ENCODE measurements at regions not wholly inside any gene's neighbourhood (a gene's known extent, or its start where the extent isn't known, plus 50 kb on each side); places are given as distances from the start of the nearest gene placed in this dataset.

- TF ChIP-seq ZNF274 (IDR thresholded peaks at IDR 0.05; ENCODE audit: low read depth, low read length) = no peak
- no peak overlapping the region for H3K4me3 ChIP-seq (ENCODE audit: low read length)
These were observed 107.2 kb downstream of the DUSP6 start for GRCh38 chr12:89245090-89245489.

GRCh38 chr12:89244536-89244935 is 107.8 kb downstream of the DUSP6 start:
- H3K4me3 ChIP-seq (ENCODE audit: low read length) = no peak overlapping the region
- no peak for TF ChIP-seq ZNF274 (IDR thresholded peaks at IDR 0.05; ENCODE audit: low read depth, low read length)

- H3K4me3 ChIP-seq (ENCODE audit: low read length) = no peak overlapping the region
- no peak for TF ChIP-seq ZNF274 (IDR thresholded peaks at IDR 0.05; ENCODE audit: low read depth, low read length)
These were observed 108.5 kb downstream of the DUSP6 start for GRCh38 chr12:89243771-89244170.

- no peak overlapping the region for H3K4me3 ChIP-seq (ENCODE audit: low read length)
- no peak for TF ChIP-seq ZNF274 (IDR thresholded peaks at IDR 0.05; ENCODE audit: low read depth, low read length)
These were observed 112.8 kb downstream of the DUSP6 start for GRCh38 chr12:89239534-89239933.

GRCh38 chr12:89238593-89238992 is 113.7 kb downstream of the DUSP6 start:
- H3K4me3 ChIP-seq (ENCODE audit: low read length) = no peak overlapping the region
- no peak for TF ChIP-seq ZNF274 (IDR thresholded peaks at IDR 0.05; ENCODE audit: low read depth, low read length)

- no peak for TF ChIP-seq ZNF274 (IDR thresholded peaks at IDR 0.05; ENCODE audit: low read depth, low read length)
These were observed 114.5 kb downstream of the DUSP6 start for GRCh38 chr12:89237763-89238162.

GRCh38 chr12:89236748-89237383 is 115.4 kb downstream of the DUSP6 start:
- TF ChIP-seq ZNF274 (IDR thresholded peaks at IDR 0.05; ENCODE audit: low read depth, low read length) = no peak
- H3K4me3 ChIP-seq (ENCODE audit: low read length) = no peak overlapping the region

More at GRCh38 chr12:89237763-89238162, 114.5 kb downstream of the DUSP6 start:
- no peak overlapping the region for H3K4me3 ChIP-seq (ENCODE audit: low read length)

- no peak overlapping the region for H3K4me3 ChIP-seq (ENCODE audit: low read length)
- no peak for TF ChIP-seq ZNF274 (IDR thresholded peaks at IDR 0.05; ENCODE audit: low read depth, low read length)
These were observed 116.1 kb downstream of the DUSP6 start for GRCh38 chr12:89236237-89236636.

GRCh38 chr12:89235189-89235993 is 116.9 kb downstream of the DUSP6 start:
- no peak for TF ChIP-seq ZNF274 (IDR thresholded peaks at IDR 0.05; ENCODE audit: low read depth, low read length)
- H3K4me3 ChIP-seq (ENCODE audit: low read length) = no peak overlapping the region

GRCh38 chr12:89234324-89235114 is 117.8 kb downstream of the DUSP6 start:
- no peak for TF ChIP-seq ZNF274 (IDR thresholded peaks at IDR 0.05; ENCODE audit: low read depth, low read length)
- H3K4me3 ChIP-seq (ENCODE audit: low read length) = no peak overlapping the region

- no peak overlapping the region for H3K4me3 ChIP-seq (ENCODE audit: low read length)
- TF ChIP-seq ZNF274 (IDR thresholded peaks at IDR 0.05; ENCODE audit: low read depth, low read length) = no peak
These were observed 120.6 kb downstream of the DUSP6 start for GRCh38 chr12:89231686-89232085.

GRCh38 chr12:89230376-89231315 is 121.7 kb downstream of the DUSP6 start:
- no peak overlapping the region for H3K4me3 ChIP-seq (ENCODE audit: low read length)
- TF ChIP-seq ZNF274 (IDR thresholded peaks at IDR 0.05; ENCODE audit: low read depth, low read length) = no peak

GRCh38 chr12:89228491-89228890 is 123.8 kb downstream of the DUSP6 start:
- no peak for TF ChIP-seq ZNF274 (IDR thresholded peaks at IDR 0.05; ENCODE audit: low read depth, low read length)
- H3K4me3 ChIP-seq (ENCODE audit: low read length) = no peak overlapping the region

Measured in GM08714 (cell line).